ENCODE measurements at regions not wholly inside any gene's neighbourhood (a gene's known extent, or its start where the extent isn't known, plus 50 kb on each side); places are given as distances from the start of the nearest gene placed in this dataset.

- no peaks in the 10 kb centered on the region for H3K9me3 ChIP-seq (ENCODE audit: control insufficient read depth, low read depth, low read length)
- no peak overlapping the region for H3K4me2 ChIP-seq (ENCODE audit: control insufficient read depth, extremely low read depth, insufficient read depth, low read depth, low read length)
- H2AFZ ChIP-seq (ENCODE audit: control insufficient read depth, low read length): no peak overlapping the region
- no peak overlapping the region for H3K27ac ChIP-seq (ENCODE audit: control insufficient read depth, insufficient read depth, low read length)
- no peak for TF ChIP-seq EZH2 (IDR thresholded peaks at IDR 0.05; ENCODE audit: low read length)
- TF ChIP-seq CTCF (optimal IDR thresholded peaks at IDR 0.05 in 1 of 3, IDR thresholded peaks at IDR 0.05 in 1 of 3, conservative IDR thresholded peaks at IDR 0.05 in 1 of 3; ENCODE audit: extremely low read depth in 1 of 3, insufficient read depth in 2 of 3, low read length in 3 of 3): no peak
- DNase-seq (ENCODE audit: low read depth, low spot score) (no peak), FAIRE-seq (no peak)
- no peak overlapping the region for H3K9ac ChIP-seq (ENCODE audit: control insufficient read depth, extremely low read depth, insufficient read depth, low read length)
- H3K36me3 ChIP-seq (ENCODE audit: control insufficient read depth in 2 of 2, extremely low read depth in 1 of 2, insufficient read depth in 2 of 2, low read length in 2 of 2): no peaks in the 10 kb centered on the region
- H3K79me2 ChIP-seq (ENCODE audit: control insufficient read depth, insufficient read depth, low read length): no peaks in the 10 kb centered on the region
- H3K9me1 ChIP-seq (ENCODE audit: control insufficient read depth, extremely low read depth, insufficient read depth, low read length): no peaks in the 10 kb centered on the region
- dilution Hi-C loops (cut with MboI; ENCODE audit: extremely low pct_ligation_motif_present, low sequenced_read_pairs): no loop called here
- H3K4me3 ChIP-seq (ENCODE audit: control insufficient read depth in 2 of 3, extremely low read depth in 1 of 3, insufficient read depth in 2 of 3, low read depth in 1 of 3, low read length in 3 of 3): no peak overlapping the region
- H3K4me1 ChIP-seq (ENCODE audit: control insufficient read depth, extremely low read depth, insufficient read depth, low read length): no peaks in the 10 kb centered on the region
- H3K27me3 ChIP-seq (ENCODE audit: control insufficient read depth, extremely low read depth, insufficient read depth, low read length): no peaks in the 10 kb centered on the region
- H4K20me1 ChIP-seq (ENCODE audit: control insufficient read depth, extremely low read depth, insufficient read depth, low read length): no peaks in the 10 kb centered on the region
Measured at GRCh38 chr4:8676676-8677075, 84.1 kb downstream of the CPZ start.

GRCh38 chr4:8675906-8676305 lies 83.3 kb downstream of the CPZ start:
- Histone ChIP-seq H3K4me3 (ENCODE audit: control insufficient read depth in 2 of 3, extremely low read depth in 1 of 3, insufficient read depth in 2 of 3, low read depth in 1 of 3, low read length in 3 of 3) (no peak overlapping the region), H2AFZ (ENCODE audit: control insufficient read depth, low read length) (no peak overlapping the region), H3K79me2 (ENCODE audit: control insufficient read depth, insufficient read depth, low read length) (no peaks in the 10 kb centered on the region), H3K27ac (ENCODE audit: control insufficient read depth, insufficient read depth, low read length) (no peak overlapping the region), H3K9me1 (ENCODE audit: control insufficient read depth, extremely low read depth, insufficient read depth, low read length) (no peaks in the 10 kb centered on the region), H4K20me1 (ENCODE audit: control insufficient read depth, extremely low read depth, insufficient read depth, low read length) (no peaks in the 10 kb centered on the region), H3K4me1 (ENCODE audit: control insufficient read depth, extremely low read depth, insufficient read depth, low read length) (no peaks in the 10 kb centered on the region), H3K9ac (ENCODE audit: control insufficient read depth, extremely low read depth, insufficient read depth, low read length) (no peak overlapping the region), H3K36me3 (ENCODE audit: control insufficient read depth in 2 of 2, extremely low read depth in 1 of 2, insufficient read depth in 2 of 2, low read length in 2 of 2) (no peaks in the 10 kb centered on the region), H3K4me2 (ENCODE audit: control insufficient read depth, extremely low read depth, insufficient read depth, low read depth, low read length) (no peak overlapping the region), H3K27me3 (ENCODE audit: control insufficient read depth, extremely low read depth, insufficient read depth, low read length) (no peaks in the 10 kb centered on the region), H3K9me3 (ENCODE audit: control insufficient read depth, low read depth, low read length) (no peaks in the 10 kb centered on the region)
- FAIRE-seq (no peak), DNase-seq (ENCODE audit: low read depth, low spot score) (no peak)
- dilution Hi-C loops (cut with MboI; ENCODE audit: extremely low pct_ligation_motif_present, low sequenced_read_pairs): no loop called here
- TF ChIP-seq CTCF (optimal IDR thresholded peaks at IDR 0.05 in 1 of 3, IDR thresholded peaks at IDR 0.05 in 1 of 3, conservative IDR thresholded peaks at IDR 0.05 in 1 of 3; ENCODE audit: extremely low read depth in 1 of 3, insufficient read depth in 2 of 3, low read length in 3 of 3): no peak
- no peak for TF ChIP-seq EZH2 (IDR thresholded peaks at IDR 0.05; ENCODE audit: low read length)
